NCI-H146 treated with DMSO at 0.1 percent for 48 hours (cell line): ENCODE measurements at regions not wholly inside any gene's neighbourhood (a gene's known extent, or its start where the extent isn't known, plus 50 kb on each side); places are given as distances from the start of the nearest gene placed in this dataset.
"Not testable (repeated sequence)": the region's sequence is repeated elsewhere in the genome, so short reads cannot be mapped to it uniquely, and the experiment has no call there.

Experiments used
- DNase-seq: peaks from one replicate; lab custom pipeline; 2025; ENCODE audit not compliant: unreplicated experiment; lab: John Stamatoyannopoulos, UW

DNA sequence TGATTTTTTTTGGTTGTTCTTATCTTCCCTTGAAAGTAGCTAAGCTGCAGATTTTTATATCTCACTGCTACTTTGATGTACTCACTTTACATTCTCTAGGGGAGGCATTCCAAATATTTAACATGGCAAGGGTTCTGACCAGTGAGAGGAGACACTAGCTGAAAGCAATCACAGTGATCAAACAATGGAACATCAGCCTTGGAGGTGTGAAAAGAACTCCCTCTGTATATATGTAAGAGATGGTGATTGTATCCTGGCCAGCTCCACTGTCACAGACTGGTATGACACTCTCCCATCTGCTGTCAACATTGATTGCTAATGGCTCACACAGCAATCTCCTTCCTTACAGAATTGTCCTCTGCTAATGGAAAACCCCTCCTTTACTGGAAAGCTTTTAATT lies 291.7 kb upstream of the CDH19 start:
- peak; percentile 43 for DNase-seq

DNA sequence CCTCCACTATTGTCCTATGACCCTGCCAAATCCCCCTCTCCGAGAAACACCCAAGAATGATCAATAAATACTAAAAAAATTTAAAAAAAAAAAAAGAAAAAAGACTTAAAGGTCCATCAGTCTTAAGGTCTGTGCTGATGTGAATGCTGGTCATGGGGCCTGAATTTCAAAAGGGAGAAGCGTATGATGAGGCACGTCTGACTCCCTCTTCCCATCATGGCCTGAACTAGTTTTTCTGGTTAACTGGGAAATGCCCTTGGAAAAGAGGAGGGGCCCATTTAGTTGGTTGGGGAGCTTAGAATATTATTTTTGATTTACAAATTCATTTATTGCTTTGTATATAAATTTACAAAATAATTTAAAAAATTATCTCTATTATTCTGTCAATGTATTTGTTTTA lies 291.0 kb upstream of the CDH19 start:
- DNase-seq = no peak

DNA sequence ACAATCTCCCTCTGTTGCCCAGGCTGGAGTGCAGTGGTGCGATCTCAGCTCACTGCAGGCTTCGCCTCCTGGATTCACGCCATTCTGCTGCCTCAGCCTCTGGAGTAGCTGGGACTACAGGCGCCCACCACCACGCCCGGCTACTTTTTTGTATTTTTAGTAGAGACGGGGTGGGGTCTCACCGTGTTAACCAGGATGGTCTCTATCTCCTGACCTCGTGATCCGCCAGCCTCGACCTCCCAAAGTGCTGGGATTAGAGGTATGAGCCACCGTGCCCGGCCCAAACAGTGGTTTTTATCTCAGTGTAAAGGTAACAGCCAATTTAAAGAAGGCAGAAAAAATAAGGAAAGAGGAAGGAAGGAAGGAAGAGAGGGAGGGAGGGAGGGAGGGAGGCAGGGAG lies 288.5 kb upstream of the CDH19 start:
- DNase-seq = not testable (repeated sequence)

DNA sequence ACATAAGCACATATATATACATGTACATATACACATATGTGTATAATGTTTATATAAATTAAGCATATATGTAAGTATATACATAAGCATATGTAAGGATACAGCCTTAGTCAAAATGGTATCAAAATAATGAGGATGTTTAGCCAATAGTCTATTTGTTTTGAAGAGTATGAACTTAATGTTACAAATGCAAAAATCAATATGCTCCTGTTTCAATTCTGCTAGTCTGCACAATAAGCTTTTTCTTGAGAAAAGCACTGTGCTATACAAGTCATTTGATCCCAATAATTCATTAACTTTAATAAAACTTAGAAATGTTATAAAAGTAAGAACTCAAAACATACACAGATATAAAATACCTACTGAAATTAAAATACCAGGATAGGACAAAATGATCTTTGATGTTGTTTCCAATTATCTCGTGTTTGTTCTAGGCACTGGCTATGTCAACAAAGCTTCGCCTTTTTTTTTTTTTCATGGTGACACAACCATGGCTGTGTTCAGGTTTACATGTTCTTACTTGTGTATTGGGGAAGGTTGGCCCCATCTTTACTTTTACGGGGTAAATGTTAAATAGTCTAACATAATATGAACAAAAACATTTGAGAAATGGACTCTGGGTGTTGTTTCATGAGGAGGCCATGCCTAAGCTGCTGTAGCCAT lies 271.1 kb upstream of the CDH19 start:
- DNase-seq = peak; percentile 88

DNA sequence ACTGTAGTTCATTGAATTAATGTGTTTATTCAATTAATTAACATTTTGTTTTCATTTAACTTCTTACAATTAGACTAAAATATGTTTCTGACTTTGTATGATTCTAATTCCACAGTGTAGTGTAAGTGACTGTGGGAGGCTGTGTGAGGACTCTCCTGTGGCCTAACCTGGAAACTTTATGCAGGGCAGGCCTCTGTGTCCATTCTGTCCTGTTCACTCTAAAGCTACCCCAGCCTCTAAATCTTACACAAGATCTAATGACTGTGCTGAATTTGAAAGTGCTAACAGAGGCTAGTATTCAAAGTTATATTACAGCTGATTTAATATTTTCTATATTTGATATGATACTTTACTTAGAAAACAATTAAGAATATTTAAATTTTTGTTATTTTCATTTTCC lies 270.5 kb upstream of the CDH19 start:
- peak; percentile 73 for DNase-seq

DNA sequence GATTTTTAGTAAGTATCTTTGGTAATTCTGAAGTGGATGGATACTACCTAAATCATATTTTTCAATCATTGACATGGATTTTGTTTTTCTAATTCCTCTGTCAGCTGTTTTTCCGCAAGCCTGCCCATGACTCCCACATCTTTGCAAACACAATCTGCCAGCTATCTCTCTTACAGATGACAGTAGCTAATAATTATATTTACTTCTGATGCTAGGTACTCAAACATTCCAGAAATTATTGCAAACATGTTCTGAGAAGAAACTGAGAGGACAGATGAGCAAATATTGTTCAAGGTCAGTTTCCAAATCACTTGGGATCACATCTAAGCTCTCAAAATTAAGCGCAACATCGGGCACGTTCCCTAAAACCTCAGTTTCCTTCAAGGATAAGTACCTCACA lies 270.0 kb upstream of the CDH19 start:
- DNase-seq = peak; percentile 89

DNA sequence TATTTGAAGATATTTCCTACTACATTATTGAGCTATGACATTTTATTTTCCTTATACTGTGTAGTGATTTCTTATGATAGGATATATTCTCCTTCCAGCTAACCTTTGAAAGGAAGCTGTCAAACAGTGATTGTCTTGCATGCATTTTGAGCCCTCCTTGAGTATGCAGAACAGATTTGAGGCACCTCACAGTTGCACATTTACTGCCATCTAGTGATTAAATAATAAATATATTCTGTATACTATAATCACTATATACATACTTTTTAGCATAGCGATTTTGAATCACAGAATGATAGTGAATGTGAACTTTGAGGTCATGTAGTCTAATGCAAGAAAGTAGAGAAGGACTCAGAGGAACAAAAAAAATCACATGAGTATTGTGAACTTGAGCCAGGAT lies 268.4 kb upstream of the CDH19 start:
- peak; percentile 94 for DNase-seq

DNA sequence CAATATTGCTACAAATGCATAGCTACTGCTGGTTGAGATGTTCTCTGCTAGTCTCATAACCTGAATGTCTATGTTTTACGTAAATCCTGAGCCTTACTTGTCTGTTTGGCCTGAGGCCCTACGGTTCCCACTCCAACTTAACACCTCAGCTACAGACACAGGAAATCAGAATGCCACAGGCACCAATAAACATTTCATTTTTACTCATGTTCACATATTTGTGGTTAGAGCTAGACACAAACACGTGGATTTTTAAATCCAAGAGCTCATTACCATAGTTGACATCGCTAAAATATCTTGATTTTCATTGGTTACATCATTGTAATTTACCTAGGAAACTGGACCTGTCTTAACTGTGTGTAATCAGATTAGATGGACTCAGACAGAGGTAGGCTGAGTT lies 263.8 kb upstream of the CDH19 start:
- no peak for DNase-seq

DNA sequence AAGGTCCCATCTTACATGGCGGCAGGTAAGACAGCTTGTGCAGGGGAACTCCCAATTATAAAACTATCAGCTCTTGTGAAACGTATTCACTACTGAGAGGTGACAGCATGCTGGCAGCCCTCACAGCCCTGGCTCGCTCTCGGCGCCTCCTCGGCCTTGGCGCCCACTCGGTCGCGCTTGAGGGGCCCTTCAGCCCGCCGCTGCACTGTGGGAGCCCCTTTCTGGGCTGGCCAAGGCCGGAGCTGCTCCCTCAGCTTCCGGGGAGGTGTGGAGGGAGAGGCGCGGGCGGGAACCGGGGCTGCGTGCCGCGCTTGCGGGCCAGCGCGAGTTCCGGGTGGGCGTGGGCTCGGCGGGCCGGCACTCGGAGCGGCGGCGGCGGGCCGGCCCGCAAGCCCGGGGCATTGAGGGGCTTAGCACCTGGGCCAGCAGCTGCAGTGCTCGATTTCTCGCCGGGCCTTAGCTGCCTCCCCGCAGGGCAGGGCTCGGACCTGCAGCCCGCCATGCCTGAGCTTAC lies 262.6 kb upstream of the CDH19 start:
- not testable (repeated sequence) for DNase-seq

DNA sequence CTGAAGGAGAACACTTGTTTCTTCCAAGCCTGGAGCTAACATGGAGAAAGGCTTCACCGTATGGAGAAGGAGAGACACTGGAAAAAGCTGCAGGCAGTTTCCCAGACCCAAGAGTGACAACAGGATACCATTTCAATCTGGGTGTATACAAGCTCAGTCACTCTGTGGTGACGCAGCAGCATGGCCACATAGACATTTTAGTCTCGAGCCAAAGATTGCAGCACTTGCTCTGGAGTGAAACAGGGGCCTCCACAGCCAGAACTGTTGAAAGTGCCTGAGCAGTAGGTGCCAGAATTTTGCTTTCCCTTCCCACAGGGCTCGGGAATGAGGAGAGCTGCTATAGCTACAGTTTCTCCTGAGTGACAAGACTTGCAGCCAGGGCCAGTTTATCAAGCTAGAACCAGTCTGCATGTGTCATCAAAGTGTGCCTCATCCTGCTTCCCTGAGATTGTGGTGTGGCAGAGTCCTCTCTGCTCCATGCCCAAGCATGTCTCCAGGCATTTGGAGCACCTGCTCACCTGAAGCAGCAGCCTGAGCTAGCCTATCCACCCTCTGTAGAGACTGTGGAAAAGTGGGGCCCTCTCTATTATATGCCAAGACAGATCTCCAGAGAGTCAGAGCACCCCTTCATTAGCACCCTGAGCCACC lies 234.6 kb upstream of the CDH19 start:
- DNase-seq = no peak

DNA sequence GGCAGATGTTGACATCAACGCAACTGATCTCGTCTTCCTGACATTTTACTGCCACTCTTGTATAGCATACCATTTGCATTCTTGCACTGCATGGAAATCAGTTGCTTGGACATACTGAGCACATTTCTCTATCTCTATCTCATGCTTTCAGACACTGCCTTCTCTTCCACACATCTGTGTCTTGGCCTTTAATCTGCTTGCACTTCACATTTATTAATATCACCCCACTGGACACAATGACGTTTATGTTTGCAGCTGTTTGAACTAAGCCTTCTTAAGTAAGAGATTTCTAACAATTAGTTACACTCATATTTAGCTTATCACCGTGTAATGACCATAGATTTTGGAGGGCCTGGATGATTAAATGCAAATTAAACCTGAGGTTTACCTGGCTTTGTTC lies 229.8 kb upstream of the CDH19 start:
- peak; percentile 49 for DNase-seq

DNA sequence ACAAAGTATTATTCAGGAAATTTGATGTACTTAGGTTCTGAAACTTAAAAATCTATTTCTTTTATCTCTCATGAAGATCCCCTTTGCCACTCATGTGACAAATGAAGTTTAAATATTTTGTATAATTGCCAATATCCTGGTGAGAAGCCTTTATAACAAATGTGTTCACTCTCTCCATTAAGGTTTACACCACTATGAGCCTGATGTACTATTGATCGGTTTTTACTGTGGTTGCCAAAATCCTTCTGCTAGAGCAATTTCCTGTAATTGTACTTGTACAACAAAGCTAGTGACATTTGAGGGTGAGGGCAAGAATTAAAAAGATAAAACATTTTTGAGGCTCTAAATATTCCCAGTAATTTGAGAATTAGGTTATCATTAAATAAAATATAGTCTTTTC lies 222.3 kb upstream of the CDH19 start:
- DNase-seq = peak; percentile 100

DNA sequence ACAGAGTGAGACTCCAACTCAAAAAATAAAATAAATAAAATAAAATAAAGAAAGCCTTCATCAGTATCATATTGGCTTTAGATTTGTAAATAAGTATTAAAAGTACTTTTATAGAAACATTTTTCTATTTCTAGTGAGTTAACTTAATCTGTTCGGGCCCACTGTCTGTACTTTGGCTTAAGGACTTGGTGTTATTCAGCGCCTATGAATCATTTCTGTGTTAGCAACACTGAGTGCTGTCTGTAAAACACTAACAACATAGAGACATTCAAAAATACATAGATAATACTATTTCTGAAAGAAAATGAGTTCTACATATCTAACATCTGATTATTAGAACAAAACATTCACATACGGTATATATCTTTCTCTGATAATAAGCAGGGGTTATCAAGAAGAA lies 221.5 kb upstream of the CDH19 start:
- no peak for DNase-seq

DNA sequence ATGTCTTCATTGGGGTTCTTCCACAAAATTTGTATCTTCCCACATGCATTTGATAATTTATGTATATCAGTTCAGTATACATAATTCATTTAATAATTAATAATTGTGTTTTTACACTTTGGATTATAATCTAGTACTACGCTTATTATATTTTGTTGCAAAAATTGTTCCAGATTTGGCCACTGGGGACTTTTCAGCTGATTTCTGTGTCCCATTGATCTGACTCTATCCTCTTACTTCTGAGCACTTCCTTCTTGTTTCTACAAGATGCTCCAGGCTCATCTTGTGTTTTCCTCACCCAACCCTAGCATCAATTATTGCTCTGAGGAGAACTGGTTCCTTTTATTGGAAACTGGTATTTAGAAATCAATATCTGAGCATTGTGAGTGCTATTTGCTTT lies 215.3 kb upstream of the CDH19 start:
- DNase-seq = no peak

DNA sequence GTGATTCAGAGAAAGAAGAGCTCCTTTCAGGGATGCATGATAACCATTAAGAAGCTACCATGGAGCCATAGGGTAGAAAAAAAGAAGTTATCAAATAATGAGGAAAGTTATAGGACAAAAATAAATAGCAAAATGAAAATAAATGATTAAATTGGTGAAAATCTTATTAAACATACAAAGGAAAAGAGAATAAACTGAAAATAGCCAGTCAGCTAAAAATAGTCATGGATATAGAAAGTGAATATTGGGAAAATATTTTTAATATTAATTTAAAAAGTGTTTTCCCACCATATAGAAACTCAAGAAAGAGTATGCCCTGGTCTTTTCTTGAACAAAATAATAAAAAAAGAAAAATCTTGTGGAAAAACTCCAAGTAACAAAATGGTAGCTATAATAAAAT lies 209.2 kb upstream of the CDH19 start:
- no peak for DNase-seq

DNA sequence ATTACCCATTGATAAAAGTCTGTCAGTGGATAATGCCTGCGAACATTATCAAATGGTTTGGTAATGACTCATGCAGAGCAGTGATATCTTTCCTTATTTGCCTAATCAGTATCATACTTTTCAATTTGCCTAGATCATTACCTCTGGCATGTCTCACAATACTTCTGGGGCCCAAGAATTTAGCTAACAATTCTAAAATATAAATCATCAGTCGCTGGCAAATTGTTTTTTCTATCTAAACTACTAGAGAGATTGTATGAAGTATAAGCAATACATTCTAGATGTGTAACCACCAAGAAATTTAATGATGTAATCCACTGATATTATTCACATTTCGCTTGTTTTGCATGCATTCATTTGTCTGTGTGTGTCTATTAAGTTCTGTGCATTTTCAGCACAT lies 191.2 kb upstream of the CDH19 start:
- DNase-seq = no peak

DNA sequence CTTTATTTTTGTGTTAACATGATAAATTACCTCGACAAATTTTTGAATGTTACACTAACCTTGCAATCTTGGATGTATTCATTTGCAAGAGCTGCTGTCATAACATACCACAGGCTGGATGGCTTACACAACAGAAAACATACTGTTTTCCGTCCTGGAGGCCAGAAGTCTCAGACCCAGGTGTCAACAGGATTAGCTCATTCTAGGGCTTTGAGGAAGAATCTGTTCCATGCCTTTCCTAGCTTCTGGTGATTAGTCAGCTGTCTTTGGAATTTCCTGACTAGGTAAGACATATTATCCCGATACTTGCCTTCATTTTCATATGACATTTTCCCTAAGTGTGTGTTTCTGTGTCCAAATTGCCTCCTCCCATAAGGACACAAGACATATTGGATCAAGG lies 188.6 kb upstream of the CDH19 start:
- no peak for DNase-seq

DNA sequence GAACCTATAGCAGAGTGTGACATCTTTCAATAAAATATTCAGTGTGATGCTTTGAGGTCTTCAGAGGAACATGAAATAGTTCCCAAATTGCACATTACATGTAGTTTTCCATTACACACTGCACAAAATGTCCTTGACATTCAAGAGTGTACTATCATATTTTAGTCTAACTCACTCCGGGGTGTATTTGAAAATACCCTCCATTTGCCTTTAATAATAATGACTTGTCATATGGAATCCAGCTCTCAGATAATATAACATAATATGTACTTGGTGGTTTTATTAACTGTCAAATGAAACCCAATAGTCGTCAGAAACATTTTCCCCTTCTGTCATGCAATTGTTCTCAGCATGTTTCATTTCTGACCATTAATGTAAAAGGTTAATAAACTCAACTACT lies 176.7 kb upstream of the CDH19 start:
- DNase-seq = no peak

DNA sequence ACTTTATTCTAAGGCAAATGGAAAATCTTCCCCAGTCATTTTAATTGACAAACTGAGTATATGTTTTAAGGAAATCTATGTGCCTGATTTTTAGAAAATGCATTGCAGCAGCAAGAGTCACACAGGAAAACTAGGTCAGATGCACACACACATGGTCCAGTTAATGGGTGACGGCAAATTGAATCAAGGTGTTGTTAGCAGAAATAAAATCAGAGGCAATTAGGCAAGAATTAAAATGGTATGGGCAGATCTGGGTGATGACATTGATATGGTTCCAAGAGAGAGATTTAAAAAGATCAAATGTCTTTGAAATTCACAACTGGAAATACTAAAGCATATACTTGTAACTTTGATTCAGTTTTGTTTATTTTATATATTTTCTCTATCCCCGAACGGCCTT lies 174.2 kb upstream of the CDH19 start:
- no peak for DNase-seq

DNA sequence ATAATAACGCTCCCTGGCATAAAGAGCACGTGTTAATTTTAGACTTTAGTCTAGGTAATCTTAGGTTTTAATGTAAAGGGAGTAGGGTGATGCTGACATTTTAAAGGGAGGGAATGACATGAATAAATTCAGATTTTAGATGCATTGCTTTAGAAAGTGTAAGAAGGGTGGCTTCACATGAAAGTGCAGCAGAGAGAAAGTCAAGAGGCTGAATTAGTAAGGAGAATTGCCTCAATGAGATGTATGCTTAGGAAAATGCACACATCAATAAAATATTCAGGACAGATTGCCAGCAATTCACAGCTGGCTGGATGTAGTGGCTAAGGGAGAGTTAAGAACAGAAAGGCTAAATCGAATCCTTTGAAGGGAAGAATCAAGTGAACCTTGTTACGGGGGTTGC lies 165.5 kb upstream of the CDH19 start:
- DNase-seq = no peak

DNA sequence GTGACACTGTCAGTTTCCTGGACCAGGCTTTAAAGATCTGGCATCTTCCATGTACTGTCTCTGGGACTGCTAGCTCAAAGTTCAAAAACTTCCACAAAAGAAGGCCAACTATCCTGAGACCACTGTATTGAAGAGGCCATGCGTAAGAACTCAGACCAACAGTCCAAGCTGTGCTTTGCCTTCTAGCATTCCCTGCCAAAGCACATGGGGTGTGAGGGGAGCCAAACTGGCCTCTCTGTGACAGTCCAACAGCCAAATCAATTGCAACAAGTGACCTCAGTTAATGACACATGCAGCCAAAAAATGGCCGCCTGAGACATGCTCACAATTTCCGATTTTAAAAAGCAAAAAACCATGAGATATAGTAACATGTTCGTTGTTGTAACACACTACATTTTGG lies 160.3 kb upstream of the CDH19 start:
- DNase-seq = no peak

DNA sequence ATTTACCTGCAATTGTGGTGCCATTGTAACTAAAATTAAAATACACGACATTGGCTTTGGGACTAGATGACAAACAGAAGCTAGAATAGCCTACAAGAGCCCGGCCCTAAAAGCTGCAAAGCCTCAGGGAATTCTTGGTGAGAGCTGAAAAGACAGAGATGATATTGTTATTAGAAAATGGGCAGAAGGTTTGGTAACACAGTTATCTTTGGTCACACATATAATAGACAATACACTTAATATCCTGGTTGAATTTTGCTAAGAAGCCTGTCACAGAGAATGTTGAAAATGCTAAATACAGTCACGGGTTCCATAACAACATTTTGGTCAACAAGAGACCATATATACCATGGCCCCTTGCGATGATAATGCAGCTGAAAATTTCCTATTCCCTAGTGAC lies 157.3 kb upstream of the CDH19 start:
- no peak for DNase-seq

DNA sequence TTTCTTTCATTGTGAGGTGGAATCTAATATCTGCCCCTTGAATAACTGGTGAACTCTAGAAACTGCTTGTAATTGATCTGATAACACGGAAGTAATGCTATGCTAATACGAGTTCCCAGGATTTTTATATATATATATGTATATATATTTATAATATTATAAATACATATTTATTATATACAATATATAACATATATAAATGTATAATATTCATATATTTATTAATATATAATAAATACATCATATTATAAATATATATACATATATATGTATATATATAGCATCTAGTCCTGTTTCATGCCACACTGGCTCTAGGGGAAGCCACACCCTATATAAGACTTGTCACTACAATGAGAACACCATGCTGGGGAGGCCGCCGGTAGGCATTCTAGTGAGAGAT lies 156.7 kb upstream of the CDH19 start:
- DNase-seq = no peak
